Activated CD4-positive, alpha-beta T cell treated with anti-CD3 and anti-CD28 coated beads, Interleukin-2, amount 10 ng/mL, durations not matched to agents 24 days and 14 days (primary cell): ENCODE measurements at regions not wholly inside any gene's neighbourhood (a gene's known extent, or its start where the extent isn't known, plus 50 kb on each side); places are given as distances from the start of the nearest gene placed in this dataset.

Experiments used
- DNase-seq: peaks from one replicate; pipeline ENCODE4 v3.0.0; 2022
- H3K27ac Mint-ChIP-seq: one replicate; pipeline ENCODE4 v1.8.0; 2022; ENCODE audit warnings: mild to moderate bottlenecking, mixed read lengths
- H3K27me3 Mint-ChIP-seq: one replicate; pipeline ENCODE4 v1.8.0; 2022; ENCODE audit warnings: mixed read lengths
- H3K36me3 Mint-ChIP-seq: one replicate; pipeline ENCODE4 v1.8.0; 2022; ENCODE audit warnings: low read depth, mild to moderate bottlenecking, mixed read lengths
- H3K4me1 Mint-ChIP-seq: one replicate; pipeline ENCODE4 v1.8.0; 2021; ENCODE audit warnings: mixed read lengths
- H3K4me3 Mint-ChIP-seq: one replicate; pipeline ENCODE4 v1.8.0; 2022; ENCODE audit warnings: mild to moderate bottlenecking, moderate library complexity, mixed read lengths
- H3K9me3 Mint-ChIP-seq: one replicate; pipeline ENCODE4 v1.8.0; 2021; ENCODE audit warnings: mixed read lengths
- intact Hi-C: fragments of 100-400 bp; cut with micrococcal nuclease; formaldehyde crosslinking; loops from one replicate; pipeline ENCODE4 v1.15.1; 2023

DNA sequence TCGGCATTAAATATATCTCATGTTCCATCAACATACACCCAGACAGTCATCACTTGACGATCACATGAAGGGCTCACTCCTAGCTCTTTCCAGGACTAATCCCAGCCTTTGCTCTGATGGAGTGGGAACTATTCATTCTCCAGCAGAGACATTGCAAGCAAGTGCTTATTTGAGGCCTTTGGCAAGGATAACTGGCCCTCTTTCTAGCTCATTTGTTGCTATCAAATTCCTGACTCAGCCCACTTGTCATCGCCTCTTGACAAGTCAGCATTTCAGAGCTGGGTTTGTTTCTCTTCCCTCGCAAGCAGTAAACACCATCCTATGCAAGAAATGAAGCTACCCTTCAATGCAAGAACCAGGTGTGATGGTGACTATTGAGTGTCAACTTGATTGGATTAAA lies 1165.7 kb upstream of the AUTS2 start:
- no peak overlapping the region for H3K27ac Mint-ChIP-seq
- intact Hi-C loops, result no loop called here
- no peaks in the 10 kb centered on the region for H3K4me1 Mint-ChIP-seq
- peaks cover 20% of the 10 kb centered on the region for H3K9me3 Mint-ChIP-seq
- no peaks in the 10 kb centered on the region for H3K36me3 Mint-ChIP-seq
- H3K4me3 Mint-ChIP-seq, result no peak overlapping the region
- no peaks in the 10 kb centered on the region for H3K27me3 Mint-ChIP-seq
- no peak for DNase-seq

DNA sequence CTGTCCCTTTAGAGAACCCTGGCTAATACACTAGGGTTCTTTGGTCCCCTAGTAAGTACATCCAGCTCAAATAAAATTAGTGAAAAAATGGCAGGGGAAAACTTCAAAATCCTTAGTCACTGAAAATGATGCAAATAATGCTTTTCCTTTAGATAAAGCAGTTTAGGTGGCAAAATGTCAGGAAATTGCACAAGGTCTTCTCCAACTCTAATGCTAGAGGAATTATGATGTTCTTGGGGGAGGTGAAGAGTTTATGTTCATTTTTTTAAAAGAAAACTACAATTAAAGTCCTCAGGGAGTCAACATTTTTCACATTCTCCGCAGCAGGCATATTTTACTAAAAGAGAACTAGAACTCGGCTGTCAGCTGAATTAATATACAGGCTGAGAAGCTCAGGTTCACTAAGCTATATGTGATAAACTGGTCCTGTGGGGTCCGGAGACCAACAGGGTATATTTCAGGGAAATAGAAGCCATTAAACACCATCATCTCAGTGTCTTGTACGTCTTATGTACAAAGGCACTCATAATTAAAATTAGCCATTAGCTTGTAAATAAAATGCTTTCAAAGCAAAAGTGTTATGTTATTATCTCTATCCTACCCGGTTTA lies 1164.7 kb upstream of the AUTS2 start:
- Mint-ChIP-seq H3K9me3 (peaks cover 21% of the 10 kb centered on the region), H3K27me3 (no peaks in the 10 kb centered on the region), H3K36me3 (no peaks in the 10 kb centered on the region), H3K27ac (no peak overlapping the region), H3K4me1 (no peaks in the 10 kb centered on the region), H3K4me3 (no peak overlapping the region)
- intact Hi-C loops, result no loop called here
- DNase-seq, result no peak

- Mint-ChIP-seq H3K9me3 (peaks cover 20% of the 10 kb centered on the region), H3K27me3 (no peaks in the 10 kb centered on the region), H3K4me1 (no peaks in the 10 kb centered on the region), H3K4me3 (no peak overlapping the region), H3K27ac (no peak overlapping the region), H3K36me3 (no peaks in the 10 kb centered on the region)
- DNase-seq, result no peak
- intact Hi-C loops, result no loop called here
These were observed 1163.4 kb upstream of the AUTS2 start for GRCh38 chr7:68434857-68435256.

DNA sequence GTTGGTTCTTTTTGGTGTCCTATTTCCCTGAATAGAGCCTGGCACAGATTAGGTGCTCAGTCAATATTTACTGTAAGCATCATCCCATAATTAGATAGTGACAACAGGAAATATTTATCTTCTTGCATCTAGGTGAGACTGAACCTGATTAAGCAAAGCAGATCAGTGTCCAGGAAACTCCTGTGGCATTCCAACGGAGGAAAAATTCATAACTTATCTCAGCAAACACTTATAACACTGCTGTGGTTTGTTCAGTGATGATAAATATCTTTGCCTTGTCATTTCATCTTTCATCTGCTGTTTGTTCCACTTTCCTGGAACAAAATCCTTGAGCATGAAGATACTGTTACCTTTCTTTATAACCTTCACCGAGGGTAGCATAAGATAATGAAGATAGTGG lies 1160.3 kb upstream of the AUTS2 start:
- H3K36me3 Mint-ChIP-seq, result no peaks in the 10 kb centered on the region
- intact Hi-C loops, result no loop called here
- H3K4me3 Mint-ChIP-seq, result no peak overlapping the region
- no peaks in the 10 kb centered on the region for H3K27me3 Mint-ChIP-seq
- peaks cover 21% of the 10 kb centered on the region for H3K9me3 Mint-ChIP-seq
- H3K27ac Mint-ChIP-seq, result no peak overlapping the region
- DNase-seq, result no peak
- H3K4me1 Mint-ChIP-seq, result no peaks in the 10 kb centered on the region

- Mint-ChIP-seq H3K4me1 (no peaks in the 10 kb centered on the region), H3K9me3 (peaks cover 24% of the 10 kb centered on the region)
These were observed 1159.5 kb upstream of the AUTS2 start for GRCh38 chr7:68438811-68439210.

GRCh38 chr7:68439897-68440296 lies 1158.4 kb upstream of the AUTS2 start:
- no peaks in the 10 kb centered on the region for H3K27me3 Mint-ChIP-seq
- intact Hi-C loops, result no loop called here
- no peaks in the 10 kb centered on the region for H3K36me3 Mint-ChIP-seq
- no peak for DNase-seq
- peaks cover 30% of the 10 kb centered on the region for H3K9me3 Mint-ChIP-seq
- H3K4me3 Mint-ChIP-seq, result no peak overlapping the region
- H3K4me1 Mint-ChIP-seq, result no peaks in the 10 kb centered on the region
- peak overlapping the region; percentile 53 for H3K27ac Mint-ChIP-seq

More at GRCh38 chr7:68438811-68439210, 1159.5 kb upstream of the AUTS2 start:
- no peak overlapping the region for H3K4me3 Mint-ChIP-seq
- H3K27me3 Mint-ChIP-seq, result no peaks in the 10 kb centered on the region
- intact Hi-C loops, result no loop called here
- no peak for DNase-seq
- no peak overlapping the region for H3K27ac Mint-ChIP-seq
- H3K36me3 Mint-ChIP-seq, result no peaks in the 10 kb centered on the region

GRCh38 chr7:68440866-68441265 lies 1157.4 kb upstream of the AUTS2 start:
- DNase-seq, result peak; percentile 55
- Mint-ChIP-seq H3K27me3 (no peaks in the 10 kb centered on the region), H3K36me3 (no peaks in the 10 kb centered on the region), H3K27ac (no peak overlapping the region), H3K4me3 (no peak overlapping the region), H3K4me1 (no peaks in the 10 kb centered on the region), H3K9me3 (peaks cover 30% of the 10 kb centered on the region)
- intact Hi-C loops, result no loop called here

- no peak for DNase-seq
- Mint-ChIP-seq H3K36me3 (no peaks in the 10 kb centered on the region), H3K4me1 (no peaks in the 10 kb centered on the region), H3K9me3 (peaks cover 28% of the 10 kb centered on the region), H3K4me3 (no peak overlapping the region), H3K27me3 (no peaks in the 10 kb centered on the region), H3K27ac (no peak overlapping the region)
- intact Hi-C loops, result no loop called here
These were observed 1156.6 kb upstream of the AUTS2 start for GRCh38 chr7:68441645-68442044.

DNA sequence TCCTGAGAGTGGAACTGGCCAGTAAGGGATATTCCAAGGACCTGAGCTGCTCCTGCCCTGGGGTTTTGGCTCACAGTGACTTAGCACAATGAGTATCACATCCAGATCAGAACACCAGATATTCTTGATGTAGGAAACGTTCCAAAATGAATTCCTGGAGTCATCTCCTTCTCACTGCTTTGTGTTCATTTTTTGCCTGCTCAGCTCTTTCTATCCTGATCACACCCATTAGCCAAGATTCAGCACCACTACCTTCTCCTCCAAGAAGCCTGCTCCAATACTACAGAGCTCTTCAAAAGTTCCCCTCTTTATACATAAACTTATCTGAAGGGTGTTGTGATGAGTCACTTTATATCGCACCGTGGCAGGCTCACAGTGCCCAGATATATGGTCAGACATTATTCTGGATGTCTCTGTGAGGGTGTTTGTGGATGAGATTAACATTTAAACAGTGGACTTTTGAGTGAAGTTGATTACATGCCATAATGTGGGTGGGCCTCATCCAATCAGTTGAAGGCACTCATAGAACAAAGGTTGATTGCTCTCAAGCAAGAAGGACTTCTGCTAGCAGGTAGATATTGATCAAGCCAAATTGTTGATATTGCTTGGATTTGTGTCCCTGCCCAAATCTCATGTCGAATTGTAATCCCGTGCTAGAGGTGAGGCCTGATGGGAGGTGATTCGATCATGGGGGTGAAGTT lies 1155.2 kb upstream of the AUTS2 start:
- Mint-ChIP-seq H3K27me3 (no peaks in the 10 kb centered on the region), H3K36me3 (no peaks in the 10 kb centered on the region), H3K27ac (no peak overlapping the region), H3K4me3 (no peak overlapping the region), H3K4me1 (no peaks in the 10 kb centered on the region), H3K9me3 (peaks cover 18% of the 10 kb centered on the region)
- no peak for DNase-seq
- intact Hi-C loops, result no loop called here

- intact Hi-C loops, result no loop called here
These were observed 1154.2 kb upstream of the AUTS2 start for GRCh38 chr7:68444042-68444441.

DNA sequence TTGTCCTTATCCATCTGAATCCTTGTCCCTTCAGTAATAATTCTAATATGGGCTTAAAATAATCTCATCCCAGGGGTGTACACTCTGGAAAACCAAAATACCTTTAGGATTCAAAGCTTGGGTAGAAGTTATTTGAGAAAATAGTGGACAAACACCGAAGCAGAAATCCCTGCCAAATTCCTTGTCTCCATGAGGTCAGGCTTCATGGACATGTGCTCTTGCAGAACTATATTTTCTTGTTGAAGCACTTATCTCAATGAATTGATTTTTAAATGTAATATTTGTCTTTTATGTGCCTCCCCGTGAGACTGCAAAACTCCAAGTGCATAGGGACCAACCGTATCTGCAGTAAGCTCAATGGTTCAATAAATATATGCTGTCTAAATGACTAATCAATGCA lies 1153.3 kb upstream of the AUTS2 start:
- Mint-ChIP-seq H3K27ac (no peak overlapping the region), H3K36me3 (no peaks in the 10 kb centered on the region), H3K4me1 (no peaks in the 10 kb centered on the region), H3K9me3 (peaks cover 24% of the 10 kb centered on the region), H3K27me3 (no peaks in the 10 kb centered on the region), H3K4me3 (no peak overlapping the region)
- no peak for DNase-seq
- intact Hi-C loops, result no loop called here

More at GRCh38 chr7:68444042-68444441, 1154.2 kb upstream of the AUTS2 start:
- DNase-seq, result no peak
- Mint-ChIP-seq H3K36me3 (no peaks in the 10 kb centered on the region), H3K4me3 (no peak overlapping the region), H3K27me3 (no peaks in the 10 kb centered on the region), H3K9me3 (peaks cover 19% of the 10 kb centered on the region), H3K4me1 (no peaks in the 10 kb centered on the region), H3K27ac (no peak overlapping the region)

DNA sequence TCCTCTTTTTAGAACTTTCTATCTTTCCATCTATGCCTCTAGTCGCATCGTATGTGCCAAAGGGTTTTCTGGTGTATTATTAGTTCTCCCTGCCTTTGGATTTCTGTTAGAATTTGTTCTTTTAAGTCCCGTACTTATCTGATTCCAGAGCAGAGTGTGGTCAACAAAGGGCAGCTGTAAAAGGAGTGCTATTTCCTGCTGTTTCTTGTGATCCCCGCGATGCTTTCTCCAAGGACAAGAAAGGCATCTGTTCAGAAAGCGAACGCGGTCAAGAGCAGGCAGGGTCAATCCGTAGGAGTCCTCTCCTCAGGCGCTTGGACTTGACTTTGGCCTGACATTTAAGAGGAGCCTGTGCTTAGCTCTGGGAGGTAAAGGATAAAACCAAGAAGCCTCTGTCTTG lies 1152.1 kb upstream of the AUTS2 start:
- intact Hi-C loops, result no loop called here
- H3K9me3 Mint-ChIP-seq, result peaks cover 21% of the 10 kb centered on the region
- H3K36me3 Mint-ChIP-seq, result no peaks in the 10 kb centered on the region
- DNase-seq, result no peak
- H3K27ac Mint-ChIP-seq, result no peak overlapping the region
- H3K4me1 Mint-ChIP-seq, result no peaks in the 10 kb centered on the region
- no peaks in the 10 kb centered on the region for H3K27me3 Mint-ChIP-seq
- no peak overlapping the region for H3K4me3 Mint-ChIP-seq

DNA sequence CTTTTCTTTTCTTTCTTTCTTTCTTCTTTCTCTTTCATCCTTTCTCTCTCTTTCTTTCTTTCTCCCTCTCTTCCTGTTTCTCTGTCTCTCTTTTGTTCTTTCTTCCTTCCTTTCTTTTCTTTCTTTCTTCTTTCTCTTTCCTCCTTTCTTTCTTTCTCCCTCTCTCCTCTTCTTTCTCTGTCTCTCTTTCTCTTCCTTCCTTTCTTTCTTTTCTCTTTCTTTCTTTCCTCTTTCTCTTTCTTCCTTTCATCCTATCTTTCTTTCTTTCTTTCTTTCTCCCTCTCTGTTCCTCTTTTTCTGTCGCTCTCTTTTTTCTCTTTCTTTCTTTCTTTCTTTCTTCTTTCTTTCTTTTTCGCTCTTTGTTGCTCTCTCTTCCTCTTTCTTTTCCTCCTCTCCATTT lies 1149.2 kb upstream of the AUTS2 start:
- Mint-ChIP-seq H3K36me3 (no peaks in the 10 kb centered on the region), H3K27me3 (no peaks in the 10 kb centered on the region), H3K4me1 (no peaks in the 10 kb centered on the region), H3K4me3 (no peak overlapping the region), H3K9me3 (peaks cover 15% of the 10 kb centered on the region), H3K27ac (no peak overlapping the region)
- intact Hi-C loops, result no loop called here
- DNase-seq, result no peak

GRCh38 chr7:68449816-68450215 lies 1148.5 kb upstream of the AUTS2 start:
- H3K36me3 Mint-ChIP-seq, result no peaks in the 10 kb centered on the region
- intact Hi-C loops, result no loop called here
- no peak for DNase-seq

GRCh38 chr7:68454931-68455330 lies 1143.3 kb upstream of the AUTS2 start:
- peaks cover 36% of the 10 kb centered on the region for H3K9me3 Mint-ChIP-seq
- no peak for DNase-seq
- no peak overlapping the region for H3K4me3 Mint-ChIP-seq
- H3K36me3 Mint-ChIP-seq, result no peaks in the 10 kb centered on the region
- intact Hi-C loops, result no loop called here
- no peak overlapping the region for H3K27ac Mint-ChIP-seq
- H3K4me1 Mint-ChIP-seq, result no peaks in the 10 kb centered on the region
- H3K27me3 Mint-ChIP-seq, result no peaks in the 10 kb centered on the region

More at GRCh38 chr7:68449816-68450215, 1148.5 kb upstream of the AUTS2 start:
- H3K9me3 Mint-ChIP-seq, result peaks cover 13% of the 10 kb centered on the region
- no peaks in the 10 kb centered on the region for H3K27me3 Mint-ChIP-seq
- no peak overlapping the region for H3K4me3 Mint-ChIP-seq
- H3K4me1 Mint-ChIP-seq, result no peaks in the 10 kb centered on the region
- H3K27ac Mint-ChIP-seq, result no peak overlapping the region
